ENCODE measurements at regions not wholly inside any gene's neighbourhood (a gene's known extent, or its start where the extent isn't known, plus 50 kb on each side); places are given as distances from the start of the nearest gene placed in this dataset.

- ChIA-PET CTCF (ENCODE audit: unreplicated experiment) (no interaction called here), POLR2A (interaction anchor here (1.1 kb wide), 1 partner anchor 11 kb away, joined by 3 read pairs; no protein-coding TSS in a partner anchor)
- Histone ChIP-seq H3K4me1 (ENCODE audit: insufficient read depth, low read length, poor library complexity, severe bottlenecking) (no peaks in the 10 kb centered on the region), H3K4me3 (ENCODE audit: low read depth, low read length, poor library complexity, severe bottlenecking) (no peak overlapping the region), H3K79me2 (ENCODE audit: insufficient read depth, low read depth, low read length) (no peaks in the 10 kb centered on the region), H2AFZ (ENCODE audit: low read length) (no peak overlapping the region), H3K36me3 (ENCODE audit: insufficient read depth, low read length) (no peaks in the 10 kb centered on the region), H3K9me2 (ENCODE audit: insufficient read depth, low read length) (no peaks in the 10 kb centered on the region), H3K27ac (ENCODE audit: low read depth, low read length, poor library complexity, severe bottlenecking) (no peak overlapping the region), H3K9me3 (ENCODE audit: low read length) (no peaks in the 10 kb centered on the region), H3K4me2 (ENCODE audit: low read length) (no peak overlapping the region), H4K20me1 (ENCODE audit: insufficient read depth, low read length) (no peaks in the 10 kb centered on the region)
- BruUV-seq (replicated peaks), result no TSS peak
- intact Hi-C loops (cut with micrococcal nuclease; ENCODE audit: unreplicated experiment), result no loop called here
- DNase-seq (ENCODE audit: low spot score), result no peak
- TF ChIP-seq CTCF (conservative IDR thresholded peaks at IDR 0.05; ENCODE audit: low read length), result no peak
- TF ChIP-seq EZH2phosphoT487 (IDR thresholded peaks at IDR 0.05; ENCODE audit: borderline replicate concordance, low read depth, low read length), result no peak
Measured at GRCh38 chr3:159818399-159818798, 170.2 kb upstream of the IL12A start.

- no peak overlapping the region for H2AFZ ChIP-seq (ENCODE audit: low read length)
- intact Hi-C loops (cut with micrococcal nuclease; ENCODE audit: unreplicated experiment), result no loop called here
- no peak for DNase-seq (ENCODE audit: low spot score)
- no TSS peak for BruUV-seq (replicated peaks)
- CTCF ChIA-PET (ENCODE audit: unreplicated experiment), result no interaction called here
- TF ChIP-seq CTCF (conservative IDR thresholded peaks at IDR 0.05; ENCODE audit: low read length), result no peak
- no peak for TF ChIP-seq EZH2phosphoT487 (IDR thresholded peaks at IDR 0.05; ENCODE audit: borderline replicate concordance, low read depth, low read length)
- no peaks in the 10 kb centered on the region for H4K20me1 ChIP-seq (ENCODE audit: insufficient read depth, low read length)
- H3K9me3 ChIP-seq (ENCODE audit: low read length), result no peaks in the 10 kb centered on the region
- no peak overlapping the region for H3K4me3 ChIP-seq (ENCODE audit: low read depth, low read length, poor library complexity, severe bottlenecking)
- H3K4me1 ChIP-seq (ENCODE audit: insufficient read depth, low read length, poor library complexity, severe bottlenecking), result no peaks in the 10 kb centered on the region
- no peaks in the 10 kb centered on the region for H3K36me3 ChIP-seq (ENCODE audit: insufficient read depth, low read length)
- POLR2A ChIA-PET, result interaction anchor here (1.1 kb wide), 1 partner anchor 10 kb away, joined by 3 read pairs; no protein-coding TSS in a partner anchor
- H3K4me2 ChIP-seq (ENCODE audit: low read length), result no peak overlapping the region
- no peaks in the 10 kb centered on the region for H3K9me2 ChIP-seq (ENCODE audit: insufficient read depth, low read length)
- no peaks in the 10 kb centered on the region for H3K79me2 ChIP-seq (ENCODE audit: insufficient read depth, low read depth, low read length)
- no peak overlapping the region for H3K27ac ChIP-seq (ENCODE audit: low read depth, low read length, poor library complexity, severe bottlenecking)
Measured at GRCh38 chr3:159818997-159819500, 169.6 kb upstream of the IL12A start.

- ChIA-PET CTCF (ENCODE audit: unreplicated experiment) (no interaction called here), POLR2A (interaction anchor here (1.1 kb wide), 1 partner anchor 10 kb away, joined by 3 read pairs; no protein-coding TSS in a partner anchor)
- H3K27ac ChIP-seq (ENCODE audit: low read depth, low read length, poor library complexity, severe bottlenecking), result no peak overlapping the region
- no peak overlapping the region for H2AFZ ChIP-seq (ENCODE audit: low read length)
- no peak overlapping the region for H3K4me3 ChIP-seq (ENCODE audit: low read depth, low read length, poor library complexity, severe bottlenecking)
- H3K4me2 ChIP-seq (ENCODE audit: low read length), result no peak overlapping the region
- no peaks in the 10 kb centered on the region for H4K20me1 ChIP-seq (ENCODE audit: insufficient read depth, low read length)
- H3K79me2 ChIP-seq (ENCODE audit: insufficient read depth, low read depth, low read length), result no peaks in the 10 kb centered on the region
- no peak for DNase-seq (ENCODE audit: low spot score)
- intact Hi-C loops (cut with micrococcal nuclease; ENCODE audit: unreplicated experiment), result no loop called here
- H3K9me2 ChIP-seq (ENCODE audit: insufficient read depth, low read length), result no peaks in the 10 kb centered on the region
- H3K9me3 ChIP-seq (ENCODE audit: low read length), result no peaks in the 10 kb centered on the region
- no peaks in the 10 kb centered on the region for H3K36me3 ChIP-seq (ENCODE audit: insufficient read depth, low read length)
- TF ChIP-seq EZH2phosphoT487 (IDR thresholded peaks at IDR 0.05; ENCODE audit: borderline replicate concordance, low read depth, low read length) (no peak), CTCF (conservative IDR thresholded peaks at IDR 0.05; ENCODE audit: low read length) (no peak)
- no TSS peak for BruUV-seq (replicated peaks)
- no peaks in the 10 kb centered on the region for H3K4me1 ChIP-seq (ENCODE audit: insufficient read depth, low read length, poor library complexity, severe bottlenecking)
Measured at GRCh38 chr3:159819676-159820075, 169.0 kb upstream of the IL12A start.

Measured in OCI-LY7 (cell line).